Pancreas (tissue), 10 donors: ENCODE measurements at regions not wholly inside any gene's neighbourhood (a gene's known extent, or its start where the extent isn't known, plus 50 kb on each side); places are given as distances from the start of the nearest gene placed in this dataset.

ENCODE experiments used
- ATAC-seq, 4 donors: fragments of 200-7000 bp; cut with Tn5 transposase; one replicate each; pipeline versions ENCODE4 v1.8.0 to v1.9.1; 2020; ENCODE audit warnings: mild to moderate bottlenecking in 4 of 4, moderate library complexity in 4 of 4
- DNase-seq, 6 donors: peaks; one replicate each; pipeline ENCODE4 v3.0.0-alpha.2; 2020
- FAIRE-seq: peaks from 2 replicates; lab custom pipeline; 2012; peaks lifted over from hg19 to GRCh38; lab: Jason Lieb, UNC
- H3K27ac ChIP-seq, 4 donors: fragments of 200-600 bp; sonication (generic); 1 replicate in 3 of 4; 2 replicates in 1 of 4; pipeline versions ENCODE4 v1.5.0 to v1.8.0; 2020
- H3K27me3 ChIP-seq, 4 donors: fragments of 200-600 bp; one replicate each; pipeline ENCODE4 v1.8.0; 2021
- H3K36me3 ChIP-seq, 3 donors: fragments of 200-600 bp; sonication (generic) in 1 of 3; one replicate each; pipeline versions ENCODE4 v1.5.0 to v1.8.0; 2020 to 2021
- H3K4me1 ChIP-seq, 3 donors: fragments of 200-600 bp; one replicate each; pipeline ENCODE4 v1.8.0; 2021
- H3K4me3 ChIP-seq, 4 donors: fragments of 200-600 bp; sonication (generic) in 2 of 4; one replicate each; pipeline versions ENCODE4 v1.5.0 to v1.8.0; 2020 to 2021
- H3K9me3 ChIP-seq, 4 donors: fragments of 200-600 bp; one replicate each; pipeline ENCODE4 v1.8.0; 2021
- CTCF ChIP-seq, 4 donors: fragments of 200-600 bp; sonication (generic) in 3 of 4; IDR thresholded peaks; one replicate each; pipeline versions ENCODE4 v1.5.0 to v1.8.0; 2021; ENCODE audit warnings: antibody characterized with exemption in 4 of 4
- WGBS, 2 donors: extraction: QIAGEN DNeasy Blood & Tissue Kit; methylation state at CpG; one replicate each; pipeline ENCODE4 v1.1.7; 2013; 5-methylcytosine and 5-hydroxymethylcytosine counted together
- intact Hi-C, 3 donors: fragments of 100-400 bp; cut with DNase I; formaldehyde crosslinking; loops; one replicate each; pipeline versions ENCODE4 v1.11.1 to v1.14.2; 2022
- donor health status: healthy with polysubstance abuse.
- donor health status: DM: no; HTN: no; CAD: no; lungs with moderate emphysema.
- donor health status: DM: no; HTN: no; CAD: no.
- donor health status: control.
- donor health status: control.
- donor health status: Bipolar disorder and iron deficiency.
- donor health status: DM: yes; HTN: yes; CAD: no.
- donor health status: DM: no; HTN: no; CAD: no.
- donor health status: DM: no; HTN: no; CAD: no.
- donor health status: DM: yes; HTN: yes; CAD: no.

- H3K36me3 ChIP-seq: no peaks in the 10 kb centered on the region
- 48 to 59% methylated on average over 3 of the region's 3 CpGs for WGBS, 2 donors
- H3K4me1 ChIP-seq: no peaks in the 10 kb centered on the region
- DNase-seq (no peak), FAIRE-seq (no peak), ATAC-seq (no peak)
- no peaks in the 10 kb centered on the region for H3K9me3 ChIP-seq
- no peaks in the 10 kb centered on the region for H3K27me3 ChIP-seq
- H3K27ac ChIP-seq: no peak overlapping the region
- H3K4me3 ChIP-seq: no peak overlapping the region
- TF ChIP-seq CTCF (IDR thresholded peaks at IDR 0.05): no peak
- intact Hi-C loops: no loop called here
These were observed 1024.0 kb upstream of the CNTN5 start for GRCh38 chr11:97996762-97997161.

- no peak for ATAC-seq
- Histone ChIP-seq H3K36me3 (no peaks in the 10 kb centered on the region), H3K4me1 (no peaks in the 10 kb centered on the region), H3K4me3 (no peak overlapping the region), H3K27ac (no peak overlapping the region), H3K9me3 (no peaks in the 10 kb centered on the region), H3K27me3 (no peaks in the 10 kb centered on the region)
- DNase-seq: no peak
- FAIRE-seq: no peak
- intact Hi-C loops: no loop called here
- WGBS, 2 donors: 18 to 36% methylated on average over 1 of the region's 1 CpG
- no peak for TF ChIP-seq CTCF (IDR thresholded peaks at IDR 0.05)
These were observed 1017.0 kb upstream of the CNTN5 start for GRCh38 chr11:98003606-98004371.

- no peak for DNase-seq
- WGBS, 2 donors: 75 to 81% methylated on average over 2 of the region's 2 CpGs
- Histone ChIP-seq H3K9me3 (no peaks in the 10 kb centered on the region), H3K4me3 (no peak overlapping the region), H3K27ac (no peak overlapping the region), H3K4me1 (no peaks in the 10 kb centered on the region), H3K27me3 (no peaks in the 10 kb centered on the region), H3K36me3 (no peaks in the 10 kb centered on the region)
- TF ChIP-seq CTCF (IDR thresholded peaks at IDR 0.05): no peak
- no peak for ATAC-seq
- intact Hi-C loops: no loop called here
- no peak for FAIRE-seq
These were observed 1013.7 kb upstream of the CNTN5 start for GRCh38 chr11:98007072-98007471.

GRCh38 chr11:98027652-98028051 lies 993.1 kb upstream of the CNTN5 start:
- TF ChIP-seq CTCF (IDR thresholded peaks at IDR 0.05): no peak
- Histone ChIP-seq H3K4me1 (no peaks in the 10 kb centered on the region), H3K36me3 (no peaks in the 10 kb centered on the region), H3K27me3 (no peaks in the 10 kb centered on the region), H3K27ac (no peak overlapping the region), H3K4me3 (no peak overlapping the region), H3K9me3 (no peaks in the 10 kb centered on the region)
- DNase-seq (no peak), ATAC-seq (no peak), FAIRE-seq (no peak)
- 31 to 47% methylated on average over 2 of the region's 2 CpGs for WGBS, 2 donors
- intact Hi-C loops: no loop called here

- intact Hi-C loops: no loop called here
- TF ChIP-seq CTCF (IDR thresholded peaks at IDR 0.05): no peak
- no peak for ATAC-seq
These were observed 990.9 kb upstream of the CNTN5 start for GRCh38 chr11:98029832-98030231.

More at GRCh38 chr11:98029832-98030231, 990.9 kb upstream of the CNTN5 start:
- H3K27me3 ChIP-seq: no peaks in the 10 kb centered on the region
- no peak overlapping the region for H3K4me3 ChIP-seq
- no peaks in the 10 kb centered on the region for H3K4me1 ChIP-seq
- no peaks in the 10 kb centered on the region for H3K9me3 ChIP-seq
- 45 to 56% methylated on average over 1 of the region's 1 CpG for WGBS, 2 donors
- no peaks in the 10 kb centered on the region for H3K36me3 ChIP-seq
- H3K27ac ChIP-seq: no peak overlapping the region
- no peak for DNase-seq
- FAIRE-seq: no peak
